Lung (tissue), 11 donors: ENCODE measurements at regions not wholly inside any gene's neighbourhood (a gene's known extent, or its start where the extent isn't known, plus 50 kb on each side); places are given as distances from the start of the nearest gene placed in this dataset.

Experiments
- ATAC-seq: fragments of 200-7000 bp; cut with Tn5 transposase; one replicate; pipeline ENCODE4 v1.9.1; 2020; ENCODE audit warnings: moderate number of reproducible peaks; ENCODE audit not compliant: insufficient read depth, low FRiP score
- DNase-seq, 3 donors: peaks; one replicate each; pipeline ENCODE4 v3.0.0-alpha.2; 2013 to 2017
- H3K27ac ChIP-seq, 2 donors: one replicate each; pipeline ENCODE4 v1.5.1; 2013; ENCODE audit warnings: mild to moderate bottlenecking in 2 of 2, moderate library complexity in 2 of 2, control low read depth in 1 of 2, inconsistent platforms in 1 of 2, low read depth in 1 of 2, low read length in 1 of 2
- H3K27me3 ChIP-seq, 3 donors: one replicate each; pipeline ENCODE4 v1.5.1; 2013; ENCODE audit warnings: low read length in 2 of 3; ENCODE audit not compliant: control insufficient read depth in 3 of 3, insufficient read depth in 3 of 3
- H3K36me3 ChIP-seq, 4 donors: one replicate each; pipeline ENCODE4 v1.5.1; 2013; ENCODE audit warnings: low read length in 4 of 4, mild to moderate bottlenecking in 1 of 4, moderate library complexity in 1 of 4; ENCODE audit not compliant: control insufficient read depth in 4 of 4, insufficient read depth in 4 of 4
- H3K4me1 ChIP-seq, 5 donors: one replicate each; pipeline ENCODE4 v1.5.1; 2013; ENCODE audit warnings: low read length in 5 of 5, mild to moderate bottlenecking in 2 of 5, moderate library complexity in 1 of 5; ENCODE audit not compliant: control insufficient read depth in 5 of 5, insufficient read depth in 5 of 5
- H3K4me3 ChIP-seq: one replicate; pipeline ENCODE4 v1.5.1; 2013; ENCODE audit warnings: mild to moderate bottlenecking, control low read depth, moderate library complexity
- H3K9ac ChIP-seq, 2 donors: one replicate each; pipeline ENCODE4 v1.5.1; 2013; ENCODE audit warnings: low read length in 2 of 2, control low read depth in 1 of 2; ENCODE audit not compliant: insufficient read depth in 1 of 2
- H3K9me3 ChIP-seq, 4 donors: one replicate each; pipeline ENCODE4 v1.5.1; 2013; ENCODE audit warnings: low read length in 3 of 4, mild to moderate bottlenecking in 1 of 4, moderate library complexity in 1 of 4; ENCODE audit not compliant: control insufficient read depth in 4 of 4, insufficient read depth in 3 of 4
- CTCF ChIP-seq: IDR thresholded peaks from 2 replicates; pipeline ENCODE4 v1.5.1; 2012; ENCODE audit warnings: mild to moderate bottlenecking; ENCODE audit errors: control extremely low read depth, extremely low read depth
- WGBS, 2 donors: extraction: QIAGEN DNeasy Blood & Tissue Kit; methylation state at CpG; one replicate each; pipeline ENCODE4 v1.1.7; 2013; 5-methylcytosine and 5-hydroxymethylcytosine counted together
- donor health status: control.
- donor health status: control.
- donor health status: Bipolar disorder and iron deficiency.
- donor health status: healthy.
- donor health status: DM: yes; HTN: yes; CAD: no.

GRCh38 chr18:42360716-42361115, 405.7 kb downstream of the PIK3C3 start:
- H3K4me1 ChIP-seq = no peaks in the 10 kb centered on the region
- ATAC-seq = no peak

GRCh38 chr18:42363446-42364441, 408.7 kb downstream of the PIK3C3 start:
- no peak overlapping the region for H3K27ac ChIP-seq
- H3K36me3 ChIP-seq = no peaks in the 10 kb centered on the region
- ATAC-seq (no peak), DNase-seq (no peak)
- H3K9ac ChIP-seq = no peak overlapping the region
- WGBS, 2 donors = 29 to 57% methylated on average over 2 of the region's 2 CpGs
- no peaks in the 10 kb centered on the region for H3K27me3 ChIP-seq
- no peak for TF ChIP-seq CTCF
- H3K9me3 ChIP-seq = no peaks in the 10 kb centered on the region
- H3K4me1 ChIP-seq = no peaks in the 10 kb centered on the region
- H3K4me3 ChIP-seq = no peak overlapping the region

More at GRCh38 chr18:42360716-42361115, 405.7 kb downstream of the PIK3C3 start:
- no peak for TF ChIP-seq CTCF
- no peaks in the 10 kb centered on the region for H3K36me3 ChIP-seq
- H3K4me3 ChIP-seq = no peak overlapping the region
- H3K27me3 ChIP-seq = no peaks in the 10 kb centered on the region
- DNase-seq = no peak
- no peaks in the 10 kb centered on the region for H3K9me3 ChIP-seq
- no peak overlapping the region for H3K27ac ChIP-seq
- no peak overlapping the region for H3K9ac ChIP-seq

GRCh38 chr18:42364766-42365165, 409.7 kb downstream of the PIK3C3 start:
- Histone ChIP-seq H3K27ac (no peak overlapping the region), H3K36me3 (no peaks in the 10 kb centered on the region), H3K27me3 (no peaks in the 10 kb centered on the region), H3K4me1 (no peaks in the 10 kb centered on the region), H3K9me3 (no peaks in the 10 kb centered on the region), H3K9ac (no peak overlapping the region), H3K4me3 (no peak overlapping the region)
- DNase-seq = no peak
- ATAC-seq = no peak
- 38 to 41% methylated on average over 1 of the region's 1 CpG for WGBS, 2 donors
- TF ChIP-seq CTCF = no peak
